Activated CD8-positive, alpha-beta T cell treated with anti-CD3 and anti-CD28 coated beads for 36 hours (primary cell): ENCODE measurements at regions not wholly inside any gene's neighbourhood (a gene's known extent, or its start where the extent isn't known, plus 50 kb on each side); places are given as distances from the start of the nearest gene placed in this dataset.

ENCODE experiments used
- ATAC-seq: fragments of 200-7000 bp; cut with Tn5 transposase; one replicate; pipeline ENCODE4 v1.10.0; 2021; ENCODE audit warnings: mild to moderate bottlenecking, moderate library complexity
- CTCF ChIA-PET: fragments of 350-600 bp; sonication (Branson Sonifier 250); formaldehyde crosslinking; loops from one replicate; lab custom pipeline; 2021; ENCODE audit warnings: antibody characterized with exemption; lab: Charles Lee
- POLR2A ChIA-PET: fragments of 350-600 bp; sonication (Branson Sonifier 250); formaldehyde crosslinking; loops from one replicate; lab custom pipeline; 2021; ENCODE audit warnings: antibody characterized with exemption; lab: Charles Lee
- DNase-seq: peaks from one replicate; pipeline ENCODE4 v3.0.0-alpha.2; 2020
- H3K27ac Mint-ChIP-seq: one replicate; pipeline ENCODE4 v1.8.0; 2021; ENCODE audit warnings: mild to moderate bottlenecking, mixed read lengths
- H3K27me3 Mint-ChIP-seq: one replicate; pipeline ENCODE4 v1.8.0; 2021; ENCODE audit warnings: mixed read lengths
- H3K36me3 Mint-ChIP-seq: one replicate; pipeline ENCODE4 v1.8.0; 2021; ENCODE audit warnings: low read depth, mixed read lengths
- H3K4me1 Mint-ChIP-seq: one replicate; pipeline ENCODE4 v1.8.0; 2021; ENCODE audit warnings: low read depth, mixed read lengths
- H3K4me3 Mint-ChIP-seq: one replicate; pipeline ENCODE4 v1.8.0; 2021; ENCODE audit warnings: mild to moderate bottlenecking, moderate library complexity, mixed read lengths
- H3K9me3 Mint-ChIP-seq: one replicate; pipeline ENCODE4 v1.8.0; 2021; ENCODE audit warnings: mixed read lengths
- CTCF ChIP-seq: fragments of 200-600 bp; IDR thresholded peaks from one replicate; pipeline ENCODE4 v1.8.0; 2022; ENCODE audit warnings: antibody characterized with exemption, mild to moderate bottlenecking
- intact Hi-C: fragments of 100-400 bp; cut with micrococcal nuclease; formaldehyde crosslinking; loops from one replicate; pipeline ENCODE4 v1.10.0; 2022

DNA sequence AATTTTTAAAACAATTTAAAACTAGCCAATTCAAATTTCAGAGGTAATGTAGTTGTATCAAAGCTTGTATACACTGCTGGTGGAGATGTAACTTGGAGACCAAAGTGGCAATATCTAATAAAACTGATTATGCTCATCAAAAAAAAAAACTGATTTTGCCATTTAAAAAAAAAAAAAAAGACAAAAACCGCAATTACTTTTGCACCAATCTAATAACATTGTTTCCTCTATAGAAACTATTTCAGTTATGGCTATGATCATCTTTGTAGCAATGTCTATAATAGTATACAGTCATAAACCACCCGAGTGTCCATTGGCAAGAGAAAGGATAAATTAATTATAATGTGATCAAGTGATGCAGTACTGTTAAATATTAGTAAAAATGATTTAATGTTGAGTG is 149.3 kb upstream of the SEMA6D start:
- peaks cover 4% of the 10 kb centered on the region for H3K9me3 Mint-ChIP-seq
- TF ChIP-seq CTCF: no peak
- H3K27ac Mint-ChIP-seq: no peak overlapping the region
- ChIA-PET POLR2A (no interaction called here), CTCF (no interaction called here)
- H3K4me1 Mint-ChIP-seq: no peaks in the 10 kb centered on the region
- H3K27me3 Mint-ChIP-seq: no peaks in the 10 kb centered on the region
- no peak for DNase-seq
- intact Hi-C loops: no loop called here
- no peak overlapping the region for H3K4me3 Mint-ChIP-seq
- no peaks in the 10 kb centered on the region for H3K36me3 Mint-ChIP-seq
- ATAC-seq: no peak

DNA sequence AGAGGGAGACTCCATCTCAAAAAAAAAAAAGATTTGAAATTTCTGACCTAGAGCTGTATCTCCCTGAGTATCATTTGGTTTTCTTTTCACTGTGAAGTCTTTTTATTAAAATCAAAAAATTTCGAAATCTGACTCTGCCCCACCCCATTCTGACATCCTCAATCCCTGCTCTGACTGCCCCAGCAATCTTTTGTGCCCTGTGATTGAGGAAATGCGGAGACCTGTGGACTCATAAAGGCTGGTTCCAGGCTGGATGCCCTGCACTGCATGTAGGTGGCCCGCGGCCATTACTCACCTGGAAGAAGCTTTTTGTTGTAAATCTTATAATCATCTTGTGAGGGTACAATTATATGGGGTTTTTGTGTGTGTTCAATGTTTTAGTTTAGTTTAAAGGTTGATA is 147.3 kb upstream of the SEMA6D start:
- ChIA-PET POLR2A (no interaction called here), CTCF (no interaction called here)

GRCh38 chr15:47570451-47570850 is 146.9 kb upstream of the SEMA6D start:
- ChIA-PET POLR2A (no interaction called here), CTCF (no interaction called here)
- no peak for TF ChIP-seq CTCF
- no peak for ATAC-seq
- H3K4me1 Mint-ChIP-seq: no peaks in the 10 kb centered on the region
- no peaks in the 10 kb centered on the region for H3K9me3 Mint-ChIP-seq
- H3K36me3 Mint-ChIP-seq: no peaks in the 10 kb centered on the region
- intact Hi-C loops: no loop called here
- no peak overlapping the region for H3K27ac Mint-ChIP-seq
- no peak for DNase-seq
- H3K4me3 Mint-ChIP-seq: no peak overlapping the region
- no peaks in the 10 kb centered on the region for H3K27me3 Mint-ChIP-seq

More for the DNA sequence above, 147.3 kb upstream of the SEMA6D start:
- ATAC-seq (no peak), DNase-seq (no peak)
- H3K4me3 Mint-ChIP-seq: no peak overlapping the region
- H3K9me3 Mint-ChIP-seq: no peaks in the 10 kb centered on the region
- H3K27me3 Mint-ChIP-seq: no peaks in the 10 kb centered on the region
- intact Hi-C loops: no loop called here
- H3K4me1 Mint-ChIP-seq: no peaks in the 10 kb centered on the region
- no peak overlapping the region for H3K27ac Mint-ChIP-seq
- no peak for TF ChIP-seq CTCF
- H3K36me3 Mint-ChIP-seq: no peaks in the 10 kb centered on the region

GRCh38 chr15:47570881-47571640 is 146.2 kb upstream of the SEMA6D start:
- H3K4me3 Mint-ChIP-seq: no peak overlapping the region
- no peaks in the 10 kb centered on the region for H3K9me3 Mint-ChIP-seq
- H3K36me3 Mint-ChIP-seq: no peaks in the 10 kb centered on the region
- CTCF ChIA-PET: no interaction called here
- no peaks in the 10 kb centered on the region for H3K4me1 Mint-ChIP-seq
- H3K27ac Mint-ChIP-seq: no peak overlapping the region
- POLR2A ChIA-PET: no interaction called here
- DNase-seq: no peak
- ATAC-seq: no peak
- no peak for TF ChIP-seq CTCF
- no peaks in the 10 kb centered on the region for H3K27me3 Mint-ChIP-seq
- intact Hi-C loops: no loop called here

- H3K27ac Mint-ChIP-seq: no peak overlapping the region
- intact Hi-C loops: no loop called here
- POLR2A ChIA-PET: no interaction called here
These were observed 143.6 kb upstream of the SEMA6D start for GRCh38 chr15:47573673-47574072.

More at GRCh38 chr15:47573673-47574072, 143.6 kb upstream of the SEMA6D start:
- Mint-ChIP-seq H3K36me3 (no peaks in the 10 kb centered on the region), H3K27me3 (no peaks in the 10 kb centered on the region), H3K4me1 (no peaks in the 10 kb centered on the region), H3K4me3 (no peak overlapping the region), H3K9me3 (no peaks in the 10 kb centered on the region)
- no peak for DNase-seq
- TF ChIP-seq CTCF: no peak
- CTCF ChIA-PET: no interaction called here
- ATAC-seq: no peak
